Astrocyte (in vitro differentiated cells and primary cell): ENCODE measurements at regions not wholly inside any gene's neighbourhood (a gene's known extent, or its start where the extent isn't known, plus 50 kb on each side); places are given as distances from the start of the nearest gene placed in this dataset.

Experiments
- DNase-seq: peaks from one replicate; pipeline ENCODE4 v3.0.0-alpha.2; 2010; ENCODE audit warnings: low read depth
- FAIRE-seq: peaks from 2 replicates; lab custom pipeline; 2011; peaks lifted over from hg19 to GRCh38; lab: Jason Lieb, UNC
- H2AFZ ChIP-seq: 2 replicates; pipeline ENCODE4 v1.6.0; 2012; ENCODE audit warnings: low read depth, low read length, inconsistent platforms
- H3K27ac ChIP-seq: 2 replicates; pipeline ENCODE4 v1.5.1; 2011; ENCODE audit warnings: low read depth, low read length, inconsistent platforms
- H3K27me3 ChIP-seq: 2 replicates; pipeline ENCODE4 v1.6.0; 2011; ENCODE audit warnings: low read length, inconsistent platforms; ENCODE audit not compliant: insufficient read depth
- H3K36me3 ChIP-seq: 2 replicates; pipeline ENCODE4 v1.5.1; 2011; ENCODE audit warnings: low read length, inconsistent platforms; ENCODE audit not compliant: insufficient read depth
- H3K4me1 ChIP-seq: 2 replicates; pipeline ENCODE4 v1.5.1; 2011; ENCODE audit warnings: low read length, inconsistent platforms; ENCODE audit not compliant: insufficient read depth
- H3K4me2 ChIP-seq: 2 replicates; pipeline ENCODE4 v1.6.0; 2012; ENCODE audit warnings: low read length, inconsistent platforms
- H3K4me3 ChIP-seq: 2 replicates; pipeline ENCODE4 v1.5.1; 2011; ENCODE audit warnings: low read depth, mild to moderate bottlenecking, low read length, inconsistent platforms; ENCODE audit not compliant: insufficient read depth
- H3K79me2 ChIP-seq: 2 replicates; pipeline ENCODE4 v1.6.0; 2012; ENCODE audit warnings: mild to moderate bottlenecking, low read length, inconsistent platforms; ENCODE audit not compliant: insufficient read depth
- H3K9ac ChIP-seq: 2 replicates; pipeline ENCODE4 v1.6.0; 2012; ENCODE audit warnings: mild to moderate bottlenecking, low read length, inconsistent platforms
- H3K9me3 ChIP-seq: 2 replicates; pipeline ENCODE4 v1.5.1; 2012; ENCODE audit warnings: low read depth, mild to moderate bottlenecking, low read length, inconsistent platforms; ENCODE audit not compliant: insufficient read depth
- H4K20me1 ChIP-seq: 2 replicates; pipeline ENCODE4 v1.6.0; 2012; ENCODE audit warnings: low read length, inconsistent platforms; ENCODE audit not compliant: insufficient read depth
- H3K27ac Mint-ChIP-seq: one replicate; pipeline ENCODE4 v1.8.0; 2021; ENCODE audit warnings: mild to moderate bottlenecking, mixed read lengths; ENCODE audit not compliant: unreplicated experiment
- H3K27me3 Mint-ChIP-seq: one replicate; pipeline ENCODE4 v1.8.0; 2021; ENCODE audit warnings: low read depth, mixed read lengths; ENCODE audit not compliant: unreplicated experiment
- H3K36me3 Mint-ChIP-seq: one replicate; pipeline ENCODE4 v1.8.0; 2021; ENCODE audit warnings: low read depth, mixed read lengths; ENCODE audit not compliant: unreplicated experiment
- H3K4me1 Mint-ChIP-seq: one replicate; pipeline ENCODE4 v1.8.0; 2021; ENCODE audit warnings: low read depth, mixed read lengths; ENCODE audit not compliant: unreplicated experiment
- H3K4me3 Mint-ChIP-seq: one replicate; pipeline ENCODE4 v1.8.0; 2021; ENCODE audit warnings: mild to moderate bottlenecking, moderate library complexity, mixed read lengths; ENCODE audit not compliant: unreplicated experiment
- H3K9me3 Mint-ChIP-seq: one replicate; pipeline ENCODE4 v1.8.0; 2021; ENCODE audit warnings: mild to moderate bottlenecking, mixed read lengths; ENCODE audit not compliant: unreplicated experiment
- CTCF ChIP-seq: IDR thresholded peaks from 2 replicates; pipeline ENCODE4 v1.5.1; 2011; ENCODE audit warnings: low read depth, mild to moderate bottlenecking, inconsistent platforms, low read length, moderate library complexity; ENCODE audit not compliant: insufficient read depth
- EZH2 ChIP-seq: IDR thresholded peaks from 2 replicates; pipeline ENCODE4 v1.6.1; 2012; ENCODE audit warnings: mild to moderate bottlenecking, low read length, inconsistent platforms; ENCODE audit not compliant: insufficient read depth

GRCh38 chr10:57262892-57263291 lies 901.8 kb upstream of the ZWINT start:
- no peak overlapping the region for H3K4me2 ChIP-seq
- no peak overlapping the region for H3K9ac ChIP-seq
- FAIRE-seq: no peak
- Mint-ChIP-seq H3K36me3 (no peaks in the 10 kb centered on the region), H3K27me3 (no peaks in the 10 kb centered on the region), H3K4me3 (no peak overlapping the region), H3K27ac (no peak overlapping the region), H3K4me1 (no peaks in the 10 kb centered on the region), H3K9me3 (no peaks in the 10 kb centered on the region)
- no peaks in the 10 kb centered on the region for H3K79me2 ChIP-seq
- no peak overlapping the region for H3K27ac ChIP-seq
- no peak overlapping the region for H2AFZ ChIP-seq
- H4K20me1 ChIP-seq: no peaks in the 10 kb centered on the region
- no peak overlapping the region for H3K4me3 ChIP-seq
- no peaks in the 10 kb centered on the region for H3K9me3 ChIP-seq
- TF ChIP-seq CTCF (no peak), EZH2 (no peak)
- H3K27me3 ChIP-seq: no peaks in the 10 kb centered on the region
- H3K36me3 ChIP-seq: no peaks in the 10 kb centered on the region
- no peaks in the 10 kb centered on the region for H3K4me1 ChIP-seq
- DNase-seq: no peak

DNA sequence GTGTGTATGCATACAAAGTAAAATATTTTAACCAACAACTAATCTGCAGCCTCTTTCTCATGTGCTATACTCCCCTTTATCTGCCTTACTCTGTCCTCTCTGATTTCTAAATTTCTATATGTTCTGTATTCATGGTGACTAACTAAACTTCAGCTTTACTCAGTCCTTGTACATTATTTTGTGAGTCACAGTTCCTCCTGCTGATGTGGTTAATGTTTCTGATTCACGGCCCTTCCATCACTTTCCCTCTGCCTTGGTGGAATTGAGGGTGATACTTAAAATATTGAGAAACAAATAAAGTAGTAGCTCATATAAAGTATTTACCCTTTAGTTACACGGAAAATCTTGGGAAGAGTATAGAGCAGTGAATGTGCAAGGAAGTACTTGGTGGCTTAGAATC lies 899.1 kb upstream of the ZWINT start:
- no peak overlapping the region for H3K27ac Mint-ChIP-seq
- no peak overlapping the region for H3K9ac ChIP-seq
- H3K79me2 ChIP-seq: no peaks in the 10 kb centered on the region
- H3K4me3 ChIP-seq: no peak overlapping the region
- H3K27me3 ChIP-seq: no peaks in the 10 kb centered on the region
- H3K9me3 Mint-ChIP-seq: no peaks in the 10 kb centered on the region
- H3K4me3 Mint-ChIP-seq: no peak overlapping the region
- H3K27me3 Mint-ChIP-seq: no peaks in the 10 kb centered on the region
- H3K9me3 ChIP-seq: no peaks in the 10 kb centered on the region
- H3K4me2 ChIP-seq: no peak overlapping the region
- H4K20me1 ChIP-seq: no peaks in the 10 kb centered on the region
- no peaks in the 10 kb centered on the region for H3K4me1 ChIP-seq
- DNase-seq: no peak
- TF ChIP-seq EZH2 (no peak), CTCF (no peak)
- H3K4me1 Mint-ChIP-seq: no peaks in the 10 kb centered on the region
- no peaks in the 10 kb centered on the region for H3K36me3 ChIP-seq
- H3K27ac ChIP-seq: no peak overlapping the region
- no peaks in the 10 kb centered on the region for H3K36me3 Mint-ChIP-seq
- FAIRE-seq: no peak
- no peak overlapping the region for H2AFZ ChIP-seq

GRCh38 chr10:57249615-57250281 lies 888.7 kb upstream of the ZWINT start:
- Histone ChIP-seq H3K4me3 (no peak overlapping the region), H4K20me1 (no peaks in the 10 kb centered on the region), H3K9me3 (no peaks in the 10 kb centered on the region), H3K4me2 (no peak overlapping the region), H3K27ac (no peak overlapping the region), H3K4me1 (no peaks in the 10 kb centered on the region), H3K36me3 (no peaks in the 10 kb centered on the region), H3K79me2 (no peaks in the 10 kb centered on the region), H3K27me3 (no peaks in the 10 kb centered on the region), H3K9ac (no peak overlapping the region), H2AFZ (no peak overlapping the region)
- DNase-seq: no peak
- H3K9me3 Mint-ChIP-seq: no peaks in the 10 kb centered on the region
- H3K27ac Mint-ChIP-seq: no peak overlapping the region
- no peak for TF ChIP-seq CTCF
- no peak for TF ChIP-seq EZH2
- H3K4me3 Mint-ChIP-seq: no peak overlapping the region
- FAIRE-seq: no peak
- no peaks in the 10 kb centered on the region for H3K36me3 Mint-ChIP-seq
- H3K4me1 Mint-ChIP-seq: no peaks in the 10 kb centered on the region
- H3K27me3 Mint-ChIP-seq: no peaks in the 10 kb centered on the region
